ENCODE measurements at regions not wholly inside any gene's neighbourhood (a gene's known extent, or its start where the extent isn't known, plus 50 kb on each side); places are given as distances from the start of the nearest gene placed in this dataset.

GRCh38 chr6:28767691-28768090 lies 156.1 kb downstream of the TRIM27 start:
- H3K9me3 ChIP-seq (ENCODE audit: low read depth, low read length) = no peaks in the 10 kb centered on the region
- H3K4me3 ChIP-seq (ENCODE audit: low read length) = no peak overlapping the region
- H3K27me3 ChIP-seq (ENCODE audit: insufficient read depth, low read length) = peaks cover 97% of the 10 kb centered on the region
- no peaks in the 10 kb centered on the region for H3K4me1 ChIP-seq (ENCODE audit: insufficient read depth, low read length)

GRCh38 chr6:28768187-28768913 lies 155.4 kb downstream of the TRIM27 start:
- peaks cover 100% of the 10 kb centered on the region for H3K27me3 ChIP-seq (ENCODE audit: insufficient read depth, low read length)
- H3K4me3 ChIP-seq (ENCODE audit: low read length) = no peak overlapping the region
- H3K4me1 ChIP-seq (ENCODE audit: insufficient read depth, low read length) = no peaks in the 10 kb centered on the region
- H3K9me3 ChIP-seq (ENCODE audit: low read depth, low read length) = no peaks in the 10 kb centered on the region

DNA sequence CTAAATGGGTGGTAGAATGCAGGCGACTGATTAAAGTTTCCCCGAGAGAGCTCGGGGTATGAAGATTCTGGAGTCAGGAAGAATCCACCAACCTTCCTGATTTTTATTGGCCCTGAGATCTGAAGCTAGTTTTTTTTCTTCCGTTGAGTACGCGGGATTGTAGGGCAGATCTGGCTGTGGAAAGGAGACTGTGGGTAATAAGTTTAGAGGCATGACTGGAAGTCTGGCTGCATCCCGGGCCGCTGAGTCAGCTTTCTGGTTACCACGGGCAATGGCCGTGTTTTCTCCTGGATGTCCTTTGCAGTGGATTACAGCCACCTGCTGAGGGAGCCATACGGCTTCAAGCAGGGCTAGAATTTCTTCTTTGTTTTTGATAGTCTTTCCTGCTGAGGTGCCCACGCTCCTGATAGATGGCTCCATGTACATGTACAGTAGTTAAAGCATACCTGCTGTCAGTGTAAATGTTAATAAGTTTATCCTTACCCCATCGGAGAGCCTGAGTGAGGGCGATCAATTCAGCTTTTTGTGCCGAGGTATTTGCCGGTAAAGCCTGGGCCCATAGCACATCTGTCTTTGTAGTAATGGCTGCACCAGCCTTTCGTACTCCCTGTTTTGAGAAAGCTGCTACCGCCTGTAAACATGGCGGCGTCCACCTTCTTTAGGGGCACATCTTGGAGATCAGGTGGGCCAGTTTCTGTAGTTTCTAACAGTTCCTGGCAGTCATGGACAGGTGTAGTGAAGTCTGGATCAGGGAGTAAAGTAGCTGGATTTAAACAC lies 154.0 kb downstream of the TRIM27 start:
- Histone ChIP-seq H3K4me1 (ENCODE audit: insufficient read depth, low read length) (no peaks in the 10 kb centered on the region), H3K27me3 (ENCODE audit: insufficient read depth, low read length) (peaks cover 100% of the 10 kb centered on the region), H3K9me3 (ENCODE audit: low read depth, low read length) (no peaks in the 10 kb centered on the region), H3K4me3 (ENCODE audit: low read length) (no peak overlapping the region)

DNA sequence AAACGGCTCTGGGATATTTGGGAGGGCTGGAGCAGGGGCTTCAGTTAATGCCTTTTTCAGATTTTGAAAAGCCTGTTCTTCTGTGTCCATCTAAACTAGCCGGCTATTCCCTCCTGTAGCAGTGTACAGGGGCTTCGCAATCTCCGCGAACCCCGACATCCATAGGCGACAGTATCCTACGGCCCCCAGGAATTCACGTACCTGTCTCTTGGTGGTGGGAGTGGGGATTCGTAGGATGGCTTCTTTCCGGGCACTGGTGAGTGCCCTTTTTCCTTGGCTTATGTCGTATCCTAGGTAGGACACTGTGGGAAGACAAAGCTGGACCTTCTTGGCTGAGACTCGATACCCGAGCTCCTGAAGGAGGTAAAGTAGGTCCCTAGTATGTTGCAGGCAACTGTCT lies 153.1 kb downstream of the TRIM27 start:
- Histone ChIP-seq H3K4me3 (ENCODE audit: low read length) (no peak overlapping the region), H3K9me3 (ENCODE audit: low read depth, low read length) (no peaks in the 10 kb centered on the region), H3K27me3 (ENCODE audit: insufficient read depth, low read length) (peaks cover 100% of the 10 kb centered on the region), H3K4me1 (ENCODE audit: insufficient read depth, low read length) (no peaks in the 10 kb centered on the region)

DNA sequence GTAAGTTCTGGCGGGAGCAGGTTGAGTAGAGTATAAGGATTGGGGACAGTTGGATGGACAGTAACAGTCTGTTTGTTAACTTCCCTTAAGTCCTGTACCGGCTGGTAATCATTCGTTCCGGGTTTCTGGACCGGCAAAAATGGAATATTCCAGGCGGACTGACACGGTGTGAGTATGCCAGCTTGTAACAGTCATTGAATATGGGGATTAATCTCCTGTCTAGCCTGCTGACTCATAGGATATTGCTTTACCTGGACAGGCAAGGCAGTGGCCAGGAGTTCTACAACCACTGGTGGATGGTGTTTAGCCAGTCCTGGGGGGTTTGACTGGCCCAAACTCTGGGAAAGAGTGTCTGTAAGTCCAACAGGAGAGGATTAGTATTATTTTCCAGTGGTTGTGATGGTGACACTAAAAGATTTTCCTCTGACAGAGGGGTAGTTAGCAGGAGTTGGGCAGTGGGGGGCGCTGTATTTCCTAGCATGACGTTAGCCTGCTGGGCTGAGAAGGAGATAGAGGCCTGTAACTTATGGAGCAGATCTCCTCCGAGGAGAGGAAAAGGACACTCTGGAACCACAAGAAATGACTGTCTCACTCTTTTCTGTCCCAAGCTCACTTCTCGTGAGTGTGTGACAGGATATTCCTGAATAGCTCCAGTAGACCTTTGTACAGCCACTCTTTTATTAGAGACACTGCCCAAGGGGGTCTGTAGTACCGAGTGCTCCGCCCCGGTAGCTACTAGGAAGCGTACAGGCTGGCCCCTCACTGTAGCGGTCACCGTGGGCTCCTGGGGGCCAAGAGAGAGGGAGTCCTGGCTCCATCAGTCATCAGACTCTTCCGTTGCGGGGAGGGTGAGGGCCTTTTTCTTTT lies 152.2 kb downstream of the TRIM27 start:
- Histone ChIP-seq H3K9me3 (ENCODE audit: low read depth, low read length) (no peaks in the 10 kb centered on the region), H3K4me3 (ENCODE audit: low read length) (no peak overlapping the region), H3K27me3 (ENCODE audit: insufficient read depth, low read length) (peaks cover 100% of the 10 kb centered on the region), H3K4me1 (ENCODE audit: insufficient read depth, low read length) (no peaks in the 10 kb centered on the region)

DNA sequence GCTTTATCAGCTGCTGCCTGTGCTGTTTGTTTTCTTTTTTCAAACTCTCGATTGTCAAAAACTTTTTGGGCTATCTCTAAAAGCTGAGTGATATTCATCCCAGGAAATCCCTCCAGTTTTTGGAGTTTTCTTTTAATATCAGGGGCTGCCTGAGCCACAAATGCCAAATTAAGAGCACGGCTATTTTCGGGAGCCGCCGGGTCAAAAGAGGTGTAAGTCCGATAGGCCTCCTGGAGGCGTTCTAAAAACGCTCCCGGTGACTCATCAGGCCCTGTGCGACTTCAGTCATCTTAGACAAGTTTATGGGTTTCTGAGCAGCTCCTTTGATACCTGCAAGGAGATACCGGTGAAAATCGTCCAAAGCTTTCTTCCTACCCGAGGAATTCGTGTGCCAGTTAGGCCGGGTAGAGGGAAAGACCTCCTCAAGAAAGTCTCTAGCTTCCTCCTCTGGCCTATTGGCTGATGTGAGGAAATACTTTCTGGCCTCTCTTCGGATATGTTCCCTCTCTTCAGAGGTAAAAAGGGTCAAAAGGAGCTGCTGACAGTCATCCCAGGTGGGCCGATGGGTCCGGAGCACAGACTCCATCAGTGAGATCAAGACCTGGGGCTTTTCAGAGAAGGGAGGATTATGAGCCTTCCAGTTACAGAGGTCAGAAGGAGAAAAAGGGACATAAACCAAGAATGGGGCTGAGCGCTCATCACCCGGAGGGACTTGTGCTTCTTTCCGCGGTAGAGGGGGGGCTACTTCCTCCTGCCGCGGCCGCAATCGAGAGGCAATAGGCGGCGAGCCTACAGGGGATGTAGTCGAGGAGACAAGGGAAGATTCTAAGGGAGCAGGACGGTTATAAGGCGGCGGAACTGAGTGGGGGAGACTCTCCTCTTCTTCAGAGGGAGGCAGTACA lies 151.1 kb downstream of the TRIM27 start:
- Histone ChIP-seq H3K4me1 (ENCODE audit: insufficient read depth, low read length) (no peaks in the 10 kb centered on the region), H3K27me3 (ENCODE audit: insufficient read depth, low read length) (peaks cover 100% of the 10 kb centered on the region), H3K4me3 (ENCODE audit: low read length) (no peak overlapping the region), H3K9me3 (ENCODE audit: low read depth, low read length) (no peaks in the 10 kb centered on the region)

- Histone ChIP-seq H3K27me3 (ENCODE audit: insufficient read depth, low read length) (peaks cover 100% of the 10 kb centered on the region), H3K4me3 (ENCODE audit: low read length) (no peak overlapping the region), H3K4me1 (ENCODE audit: insufficient read depth, low read length) (no peaks in the 10 kb centered on the region), H3K9me3 (ENCODE audit: low read depth, low read length) (no peaks in the 10 kb centered on the region)
Measured at GRCh38 chr6:28774292-28775051, 149.3 kb downstream of the TRIM27 start.

- Histone ChIP-seq H3K4me3 (ENCODE audit: low read length) (no peak overlapping the region), H3K4me1 (ENCODE audit: insufficient read depth, low read length) (no peaks in the 10 kb centered on the region), H3K9me3 (ENCODE audit: low read depth, low read length) (no peaks in the 10 kb centered on the region), H3K27me3 (ENCODE audit: insufficient read depth, low read length) (peaks cover 100% of the 10 kb centered on the region)
Measured at GRCh38 chr6:28775052-28775376, 148.8 kb downstream of the TRIM27 start.

DNA sequence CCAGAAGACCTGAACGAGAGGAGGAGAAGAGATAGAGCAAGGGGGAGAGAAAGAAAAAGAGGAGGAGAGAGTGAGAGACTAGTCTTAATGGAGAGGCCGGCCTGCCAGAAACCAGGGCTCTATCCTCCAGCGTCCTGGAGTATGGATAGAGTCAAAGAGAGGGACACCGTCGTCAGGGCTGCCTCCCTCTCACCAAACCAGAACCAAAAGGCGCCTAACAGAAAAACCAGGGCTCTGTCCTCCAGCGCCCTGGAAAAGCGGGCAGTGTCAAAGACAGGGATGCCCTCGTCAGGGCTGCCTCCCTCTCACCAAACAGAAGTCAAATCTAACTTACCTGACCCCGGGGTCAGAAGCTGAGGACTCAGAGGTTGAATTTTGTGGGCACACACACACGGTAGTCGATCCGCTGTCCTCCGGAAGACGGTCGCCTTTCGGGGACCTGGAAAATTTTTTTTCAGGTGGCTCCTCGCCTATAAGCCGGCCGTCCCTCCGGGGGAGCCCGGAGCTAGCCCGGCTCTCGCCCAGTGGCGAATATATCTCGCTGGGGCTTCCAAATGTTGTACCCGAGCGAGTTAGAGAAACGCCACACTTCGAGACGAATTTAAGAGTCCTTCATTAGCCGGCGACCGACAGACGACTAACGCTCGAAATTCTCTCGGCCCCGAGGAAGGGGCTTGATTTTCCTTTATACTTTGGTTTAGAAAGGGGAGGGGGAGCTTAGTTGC lies 148.2 kb downstream of the TRIM27 start:
- no peak overlapping the region for H3K4me3 ChIP-seq (ENCODE audit: low read length)
- H3K27me3 ChIP-seq (ENCODE audit: insufficient read depth, low read length) = peaks cover 100% of the 10 kb centered on the region
- no peaks in the 10 kb centered on the region for H3K4me1 ChIP-seq (ENCODE audit: insufficient read depth, low read length)
- H3K9me3 ChIP-seq (ENCODE audit: low read depth, low read length) = no peaks in the 10 kb centered on the region

DNA sequence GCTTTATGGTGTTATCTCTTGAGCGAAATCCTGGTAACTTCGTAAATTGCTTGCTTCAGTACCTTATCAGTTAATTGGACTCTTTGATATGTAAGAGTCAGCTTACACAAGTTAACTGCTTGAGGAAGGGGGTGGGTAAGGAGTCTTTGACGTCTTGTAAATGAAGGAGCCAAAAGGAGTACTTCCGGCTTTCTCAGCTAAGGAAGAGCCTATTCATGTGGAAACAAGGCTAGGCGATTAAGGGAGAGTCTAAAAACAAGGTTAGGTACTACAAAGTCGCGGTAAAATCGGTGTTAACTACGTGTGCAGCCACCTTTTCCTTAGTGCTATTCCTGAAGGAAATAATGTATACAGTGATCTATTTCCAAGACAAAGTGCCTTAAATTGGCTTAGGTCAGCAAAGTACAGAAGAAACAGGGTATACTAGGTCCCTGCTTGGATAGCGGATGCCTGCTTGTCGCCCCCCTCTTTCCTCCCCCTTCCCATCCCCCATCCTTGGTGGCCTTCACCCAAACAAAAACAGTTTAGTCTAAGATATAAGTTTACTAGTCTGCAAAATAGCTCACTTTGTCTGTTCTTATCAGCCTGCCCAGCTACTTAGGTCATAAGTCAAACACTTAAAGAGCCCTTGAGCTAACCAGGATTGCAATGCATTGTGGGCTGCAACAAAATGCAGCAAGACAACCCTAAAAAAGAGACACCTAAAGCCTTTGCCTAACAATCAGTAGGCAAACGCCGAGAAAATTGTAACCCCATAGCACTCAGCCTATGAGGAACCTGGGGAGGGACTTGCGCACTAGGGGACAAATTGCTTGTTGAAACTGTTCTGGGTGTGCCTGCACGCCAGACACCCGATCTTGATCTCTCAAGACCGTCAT lies 147.3 kb downstream of the TRIM27 start:
- Histone ChIP-seq H3K4me1 (ENCODE audit: insufficient read depth, low read length) (peaks cover 2% of the 10 kb centered on the region), H3K4me3 (ENCODE audit: low read length) (no peak overlapping the region), H3K27me3 (ENCODE audit: insufficient read depth, low read length) (peaks cover 100% of the 10 kb centered on the region), H3K9me3 (ENCODE audit: low read depth, low read length) (no peaks in the 10 kb centered on the region)

DNA sequence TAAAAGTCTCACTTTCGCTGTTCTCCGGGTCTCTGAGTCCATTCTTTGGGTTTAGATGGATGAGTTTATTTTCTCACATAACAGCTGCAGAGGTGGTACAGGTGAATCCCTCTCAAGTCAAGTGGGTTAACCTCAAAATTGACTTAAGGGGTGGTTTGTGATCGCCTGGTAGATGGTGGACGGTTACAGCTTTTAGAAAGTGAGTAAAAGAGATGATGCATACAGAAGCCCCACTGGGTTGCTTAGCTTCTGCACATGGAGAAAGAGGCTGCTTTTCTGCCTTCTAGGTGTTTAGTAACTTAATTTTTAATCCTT lies 146.7 kb downstream of the TRIM27 start:
- H3K4me1 ChIP-seq (ENCODE audit: insufficient read depth, low read length) = peaks cover 6% of the 10 kb centered on the region
- H3K9me3 ChIP-seq (ENCODE audit: low read depth, low read length) = no peaks in the 10 kb centered on the region

DNA sequence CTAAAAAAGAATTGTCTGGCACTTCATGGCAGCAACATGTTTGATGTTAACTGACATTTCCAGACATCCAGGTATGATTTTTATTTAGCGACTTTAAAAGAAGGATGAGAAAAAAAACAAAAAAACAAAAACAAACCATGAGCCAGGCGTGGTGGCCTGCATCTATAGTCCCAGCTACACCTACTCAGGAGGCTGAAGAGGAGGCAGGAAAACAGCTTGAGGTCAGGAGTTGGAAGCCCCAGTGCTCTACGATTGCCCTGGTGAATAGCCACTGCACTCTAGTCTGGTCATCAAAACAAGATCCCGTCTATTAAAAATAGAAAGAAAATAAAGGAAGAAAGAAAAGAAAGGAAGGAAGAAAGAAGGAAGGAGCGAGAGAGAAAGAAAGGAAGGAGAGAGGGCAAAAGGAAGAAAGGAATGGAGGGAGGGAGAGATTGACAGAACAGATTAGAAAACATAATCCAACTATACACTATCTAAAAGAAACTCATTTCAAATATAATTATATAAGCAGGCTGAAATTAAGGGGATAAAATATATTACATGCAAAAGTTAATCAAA lies 141.6 kb downstream of the TRIM27 start:
- H3K4me3 ChIP-seq (ENCODE audit: low read length) = no peak overlapping the region
- H3K9me3 ChIP-seq (ENCODE audit: low read depth, low read length) = no peaks in the 10 kb centered on the region
- H3K4me1 ChIP-seq (ENCODE audit: insufficient read depth, low read length) = peaks cover 8% of the 10 kb centered on the region
- peaks cover 99% of the 10 kb centered on the region for H3K27me3 ChIP-seq (ENCODE audit: insufficient read depth, low read length)

More for the DNA sequence above, 146.7 kb downstream of the TRIM27 start:
- Histone ChIP-seq H3K27me3 (ENCODE audit: insufficient read depth, low read length) (peaks cover 100% of the 10 kb centered on the region), H3K4me3 (ENCODE audit: low read length) (no peak overlapping the region)

All from mononuclear cell (primary cell).